IPS-18c (cell line): ENCODE measurements at regions not wholly inside any gene's neighbourhood (a gene's known extent, or its start where the extent isn't known, plus 50 kb on each side); places are given as distances from the start of the nearest gene placed in this dataset.

Source experiments
- H3K4me3 ChIP-seq: 2 replicates; pipeline ENCODE4 v1.7.0; 2013; ENCODE audit warnings: low read depth, mild to moderate bottlenecking, low read length, moderate library complexity; ENCODE audit not compliant: insufficient read depth
- H3K9me3 ChIP-seq: one replicate; pipeline ENCODE4 v1.6.1; 2013; ENCODE audit warnings: mild to moderate bottlenecking, low read length, moderate library complexity; ENCODE audit not compliant: control insufficient read depth, insufficient read depth

DNA sequence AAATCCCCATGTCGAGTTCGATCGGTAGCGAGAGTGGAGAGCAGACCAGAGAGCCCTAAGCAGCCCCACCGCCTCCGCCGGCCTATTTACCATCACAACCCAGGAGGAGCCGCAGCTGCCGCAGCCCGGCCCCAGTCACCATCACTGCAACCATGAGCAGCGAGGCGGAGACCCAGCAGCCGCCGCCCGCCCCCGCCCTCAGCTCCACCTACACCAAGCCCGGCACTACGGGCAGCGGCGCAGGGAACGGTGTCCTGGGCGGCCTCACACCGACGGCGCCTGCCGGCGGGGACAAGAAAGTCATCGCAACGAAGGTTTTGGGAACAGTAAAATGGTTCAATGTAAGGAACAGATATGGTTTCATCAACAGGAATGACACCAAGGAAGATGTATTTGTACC lies 89.5 kb upstream of the TPM1 start:
- H3K9me3 ChIP-seq: no peaks in the 10 kb centered on the region

GRCh38 chr15:62953496-62954045 lies 89.0 kb upstream of the TPM1 start:
- Histone ChIP-seq H3K4me3 (no peak overlapping the region), H3K9me3 (no peaks in the 10 kb centered on the region)

More for the DNA sequence above, 89.5 kb upstream of the TPM1 start:
- no peak overlapping the region for H3K4me3 ChIP-seq

GRCh38 chr15:62957130-62957529 lies 85.4 kb upstream of the TPM1 start:
- Histone ChIP-seq H3K4me3 (no peak overlapping the region), H3K9me3 (no peaks in the 10 kb centered on the region)

- H3K9me3 ChIP-seq: no peaks in the 10 kb centered on the region
- no peak overlapping the region for H3K4me3 ChIP-seq
These were observed 83.8 kb upstream of the TPM1 start for GRCh38 chr15:62958528-62959363.

DNA sequence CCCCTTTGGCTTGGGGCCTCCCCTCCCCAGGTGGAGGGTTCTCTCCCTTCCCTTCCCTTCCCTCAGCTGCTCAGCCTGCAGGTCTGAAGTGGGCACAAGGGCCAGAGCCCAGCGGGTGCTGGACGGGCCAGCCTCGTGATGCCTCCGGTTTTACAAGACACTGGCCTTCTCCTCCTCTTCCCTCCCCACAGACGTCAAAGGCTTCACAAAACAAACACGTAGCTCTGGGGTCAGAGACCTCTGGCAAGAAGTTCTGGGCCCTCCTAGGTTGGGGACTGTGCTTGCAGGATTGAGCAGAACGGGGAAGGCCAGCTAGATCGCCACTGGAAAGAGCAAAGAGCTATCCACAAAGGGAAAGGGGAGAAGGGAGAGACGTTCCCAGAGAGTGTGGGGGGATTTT lies 81.4 kb upstream of the TPM1 start:
- no peak overlapping the region for H3K4me3 ChIP-seq
- H3K9me3 ChIP-seq: no peaks in the 10 kb centered on the region

- Histone ChIP-seq H3K4me3 (no peak overlapping the region), H3K9me3 (no peaks in the 10 kb centered on the region)
These were observed 80.2 kb upstream of the TPM1 start for GRCh38 chr15:62962101-62962995.

- Histone ChIP-seq H3K4me3 (no peak overlapping the region), H3K9me3 (no peaks in the 10 kb centered on the region)
These were observed 78.3 kb upstream of the TPM1 start for GRCh38 chr15:62964251-62964650.

GRCh38 chr15:62966294-62967078 lies 76.1 kb upstream of the TPM1 start:
- no peaks in the 10 kb centered on the region for H3K9me3 ChIP-seq
- no peak overlapping the region for H3K4me3 ChIP-seq

DNA sequence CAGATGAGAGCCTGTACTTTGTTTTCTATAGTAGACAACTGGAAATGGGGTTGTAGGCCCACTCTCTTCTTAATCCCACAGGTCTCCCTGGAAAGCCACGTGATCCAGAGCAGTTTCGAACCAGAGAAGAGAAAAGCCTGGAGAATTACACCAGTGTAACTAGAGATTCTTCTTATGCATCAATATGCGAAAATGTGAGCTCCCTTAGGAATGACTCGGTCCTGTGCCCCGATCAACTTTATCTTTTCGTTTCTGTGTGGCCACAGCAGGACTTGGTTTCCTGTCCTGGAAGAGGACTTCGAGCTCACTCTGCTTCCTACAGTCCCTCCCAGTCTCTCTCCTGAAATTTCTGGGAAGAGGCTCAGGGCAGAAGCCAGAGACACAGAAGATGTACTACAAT lies 73.8 kb upstream of the TPM1 start:
- no peak overlapping the region for H3K4me3 ChIP-seq
- no peaks in the 10 kb centered on the region for H3K9me3 ChIP-seq

GRCh38 chr15:62969442-62970089 lies 73.0 kb upstream of the TPM1 start:
- no peaks in the 10 kb centered on the region for H3K9me3 ChIP-seq
- H3K4me3 ChIP-seq: no peak overlapping the region

DNA sequence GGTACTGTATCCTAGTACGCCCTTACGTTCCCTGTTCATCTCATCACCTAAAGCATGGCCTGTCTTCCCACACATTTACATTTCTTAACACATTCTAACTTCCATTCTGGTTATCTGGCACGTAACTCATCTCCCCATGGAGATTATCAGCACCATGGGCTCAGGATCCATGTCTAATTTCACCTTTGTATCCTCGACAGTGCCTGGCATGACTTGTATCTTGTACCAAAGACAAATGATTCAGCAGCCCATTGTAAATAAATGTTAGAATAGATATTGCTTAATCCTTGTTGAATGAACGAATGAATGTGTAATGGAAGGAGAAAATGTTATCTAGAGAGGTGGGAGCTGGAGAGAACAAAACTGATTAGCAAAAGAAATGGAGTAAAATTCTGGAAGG lies 69.7 kb upstream of the TPM1 start:
- Histone ChIP-seq H3K9me3 (no peaks in the 10 kb centered on the region), H3K4me3 (no peak overlapping the region)

GRCh38 chr15:62975515-62975914 lies 67.0 kb upstream of the TPM1 start:
- Histone ChIP-seq H3K9me3 (no peaks in the 10 kb centered on the region), H3K4me3 (no peak overlapping the region)

DNA sequence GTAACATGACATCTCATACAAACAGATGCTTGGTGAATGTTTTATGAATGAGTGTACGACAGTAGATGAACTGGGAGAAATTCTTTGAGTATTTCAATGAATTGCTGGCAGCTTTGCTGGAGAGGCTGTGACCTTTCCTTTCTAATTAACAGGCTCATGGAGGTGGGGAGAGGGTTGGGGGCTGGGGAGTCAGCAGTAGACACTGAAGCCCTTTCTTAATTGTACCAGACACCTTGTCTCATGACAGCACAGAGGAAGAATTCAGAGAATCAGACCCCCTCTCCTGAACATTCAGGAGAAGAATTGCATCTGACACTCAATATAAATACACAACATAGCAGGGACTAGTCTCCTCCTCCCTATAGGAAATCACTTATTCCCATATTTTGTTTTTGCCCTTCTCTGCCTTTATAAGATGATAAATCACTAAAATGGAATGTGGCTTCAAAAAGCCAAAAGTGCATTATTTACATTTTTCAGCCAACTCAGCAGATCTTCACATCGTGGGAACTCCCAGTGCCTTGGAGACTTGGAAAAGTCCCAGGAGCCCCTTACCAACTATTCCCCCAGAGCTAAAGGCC lies 66.2 kb upstream of the TPM1 start:
- no peak overlapping the region for H3K4me3 ChIP-seq
- H3K9me3 ChIP-seq: no peaks in the 10 kb centered on the region

DNA sequence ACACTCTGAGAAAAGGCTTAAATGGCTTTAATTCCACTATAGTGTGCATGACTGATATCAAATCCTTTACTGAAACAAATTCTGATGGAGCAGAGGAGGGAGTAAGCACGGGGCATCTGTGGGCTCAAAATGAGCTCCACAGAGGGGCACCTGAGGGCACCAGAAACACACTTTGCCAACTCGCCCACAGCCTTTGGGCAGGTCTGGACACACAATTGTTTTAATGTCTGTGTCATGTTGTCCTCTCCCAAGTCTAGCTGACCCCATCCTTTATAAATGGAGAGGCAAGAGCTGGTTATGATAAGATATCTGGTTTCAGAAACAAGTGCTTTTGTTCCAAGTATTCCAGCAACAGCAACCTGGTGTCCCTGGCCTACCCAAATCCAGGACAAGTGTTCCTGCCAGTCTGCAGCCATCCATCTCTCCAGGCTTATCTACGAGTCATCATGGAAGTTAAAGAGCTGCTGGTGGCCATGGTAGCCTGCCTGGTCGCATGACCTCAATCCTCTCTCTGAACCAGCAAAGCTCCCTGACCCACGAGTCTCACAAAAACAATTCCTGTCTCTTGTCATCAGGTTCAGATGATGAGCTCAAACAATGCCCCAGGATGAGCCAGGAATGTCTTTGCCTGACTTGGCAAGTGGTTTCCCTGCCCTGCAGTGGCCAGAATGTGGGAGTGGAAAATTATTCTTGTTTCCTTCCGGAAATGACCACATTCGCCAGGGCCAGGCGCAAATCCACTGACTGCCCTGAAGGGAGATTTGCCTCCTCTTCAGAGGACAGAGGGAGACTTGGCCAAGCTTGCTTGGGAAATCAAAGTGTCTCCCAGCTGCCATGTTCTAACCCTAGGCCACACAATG lies 64.4 kb upstream of the TPM1 start:
- H3K9me3 ChIP-seq: no peaks in the 10 kb centered on the region
- no peak overlapping the region for H3K4me3 ChIP-seq

DNA sequence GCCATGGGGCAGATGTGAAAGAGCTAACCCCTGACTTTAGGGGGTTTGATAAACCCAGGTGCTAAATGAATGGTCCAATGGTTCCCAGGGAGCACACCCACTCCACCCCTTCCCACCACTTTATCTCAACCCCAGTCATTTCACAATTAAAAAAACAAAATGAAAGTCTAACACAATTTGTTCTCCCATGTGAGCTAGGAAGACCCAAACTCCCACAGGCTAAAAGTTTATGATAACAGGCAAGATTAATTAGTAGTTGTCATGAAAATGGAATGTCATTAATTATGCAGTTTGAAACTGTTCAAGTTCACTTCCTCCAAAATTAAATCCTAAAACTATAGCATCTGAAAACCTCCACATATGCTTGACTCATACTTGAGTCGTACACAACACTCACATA lies 63.3 kb upstream of the TPM1 start:
- Histone ChIP-seq H3K4me3 (no peak overlapping the region), H3K9me3 (no peaks in the 10 kb centered on the region)

- Histone ChIP-seq H3K9me3 (no peaks in the 10 kb centered on the region), H3K4me3 (no peak overlapping the region)
These were observed 61.5 kb upstream of the TPM1 start for GRCh38 chr15:62981071-62981470.
